ENCODE measurements at regions not wholly inside any gene's neighbourhood (a gene's known extent, or its start where the extent isn't known, plus 50 kb on each side); places are given as distances from the start of the nearest gene placed in this dataset.
"Not testable (repeated sequence)": the region's sequence is repeated elsewhere in the genome, so short reads cannot be mapped to it uniquely, and the experiment has no call there.

GRCh38 chr5:87212183-87212582 lies 55.5 kb upstream of the RASA1 start:
- not testable (repeated sequence) for DNase-seq

DNA sequence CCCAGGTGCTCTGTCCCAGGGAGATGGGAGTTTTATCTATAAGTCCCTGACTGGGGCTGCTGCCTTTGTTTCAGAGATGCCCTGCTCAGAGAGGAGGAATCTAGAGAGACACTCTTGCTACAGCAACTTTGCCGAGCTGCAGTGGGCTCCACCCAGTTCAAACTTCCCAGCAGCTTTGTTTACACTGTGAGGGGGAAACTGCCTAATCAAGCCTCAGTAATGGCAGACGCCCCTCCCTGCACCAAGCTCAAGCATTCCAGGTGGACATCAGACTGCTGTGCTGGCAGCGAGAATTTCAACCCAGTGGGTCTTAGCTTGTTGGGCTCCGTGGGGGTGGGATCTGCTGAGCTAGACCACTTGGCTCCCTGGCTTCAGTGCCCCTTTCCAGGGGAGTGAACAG lies 50.2 kb upstream of the RASA1 start:
- DNase-seq: not testable (repeated sequence)
